ENCODE measurements at regions not wholly inside any gene's neighbourhood (a gene's known extent, or its start where the extent isn't known, plus 50 kb on each side); places are given as distances from the start of the nearest gene placed in this dataset.

GRCh38 chr5:23318960-23319359 is 188.4 kb upstream of the PRDM9 start:
- TF ChIP-seq CTCF (IDR thresholded peaks at IDR 0.05) (no peak), EP300 (IDR thresholded peaks at IDR 0.05) (no peak)

Measured in ovary (tissue), 3 donors.